OCI-LY7 (cell line): ENCODE measurements at regions not wholly inside any gene's neighbourhood (a gene's known extent, or its start where the extent isn't known, plus 50 kb on each side); places are given as distances from the start of the nearest gene placed in this dataset.

Experiments used
- BruUV-seq: library from RNA; stranded (reverse); fragments of 400-500 nt; replicated peaks from 2 replicates; lab custom pipeline; 2021; lab: Mats Ljungman, UMichigan
- CTCF ChIA-PET: fragments of 300-600 bp; sonication (Branson Sonifier 250); formaldehyde crosslinking; loops from one replicate; lab custom pipeline; 2022; ENCODE audit warnings: antibody characterized with exemption; ENCODE audit not compliant: unreplicated experiment; lab: Charles Lee
- POLR2A ChIA-PET: fragments of 300-600 bp; sonication (Branson Sonifier 250); formaldehyde crosslinking; loops from one replicate; lab custom pipeline; 2022; ENCODE audit warnings: antibody characterized with exemption; lab: Charles Lee
- DNase-seq: peaks from one replicate; pipeline ENCODE4 v3.0.0-alpha.2; 2015; ENCODE audit warnings: low spot score
- H2AFZ ChIP-seq: fragments of 200-600 bp; sonication (generic), shearing (Covaris generic); 2 replicates; pipeline ENCODE4 v1.6.1; 2014; ENCODE audit warnings: mild to moderate bottlenecking, antibody characterized with exemption, low read length, moderate library complexity
- H3K27ac ChIP-seq: fragments of 200-600 bp; sonication (generic); 2 replicates; pipeline ENCODE4 v1.5.1; 2014; ENCODE audit warnings: mixed run types, low read depth, mild to moderate bottlenecking, moderate library complexity, low read length, inconsistent platforms; ENCODE audit not compliant: poor library complexity, severe bottlenecking
- H3K36me3 ChIP-seq: fragments of 200-600 bp; sonication (generic); 2 replicates; pipeline ENCODE4 v1.6.1; 2014; ENCODE audit warnings: mild to moderate bottlenecking, antibody characterized with exemption, low read length, moderate library complexity, mixed read lengths; ENCODE audit not compliant: insufficient read depth
- H3K4me1 ChIP-seq: fragments of 200-600 bp; sonication (generic); 2 replicates; pipeline ENCODE4 v1.5.1; 2014; ENCODE audit warnings: mild to moderate bottlenecking, low read length; ENCODE audit not compliant: insufficient read depth, poor library complexity, severe bottlenecking
- H3K4me2 ChIP-seq: fragments of 200-600 bp; sonication (generic); 2 replicates; pipeline ENCODE4 v1.6.1; 2014; ENCODE audit warnings: mild to moderate bottlenecking, low read length
- H3K4me3 ChIP-seq: fragments of 200-600 bp; sonication (generic); 2 replicates; pipeline ENCODE4 v1.5.1; 2014; ENCODE audit warnings: mild to moderate bottlenecking, low read depth, low read length; ENCODE audit not compliant: poor library complexity, severe bottlenecking
- H3K79me2 ChIP-seq: fragments of 200-600 bp; sonication (generic); 2 replicates; pipeline ENCODE4 v1.6.1; 2016; ENCODE audit warnings: low read depth, mild to moderate bottlenecking, low read length, moderate library complexity, mixed read lengths; ENCODE audit not compliant: insufficient read depth
- H3K9me2 ChIP-seq: fragments of 200-600 bp; sonication (generic); 2 replicates; pipeline ENCODE4 v1.6.1; 2016; ENCODE audit warnings: mild to moderate bottlenecking, low read length, mixed read lengths; ENCODE audit not compliant: insufficient read depth
- H3K9me3 ChIP-seq: fragments of 200-600 bp; sonication (generic); 2 replicates; pipeline ENCODE4 v1.6.1; 2014; ENCODE audit warnings: mild to moderate bottlenecking, mixed run types, low read length, mixed read lengths
- H4K20me1 ChIP-seq: fragments of 200-600 bp; sonication (generic); 2 replicates; pipeline ENCODE4 v1.6.1; 2014; ENCODE audit warnings: mild to moderate bottlenecking, antibody characterized with exemption, low read length, moderate library complexity, mixed read lengths; ENCODE audit not compliant: insufficient read depth
- CTCF ChIP-seq: fragments of 200-600 bp; sonication (generic); conservative IDR thresholded peaks from 2 replicates; pipeline ENCODE4 v1.5.1; 2014; ENCODE audit warnings: mild to moderate bottlenecking, antibody characterized with exemption, low read length, moderate library complexity, mixed read lengths
- EZH2phosphoT487 ChIP-seq: fragments of 200-600 bp; sonication (generic); IDR thresholded peaks from 2 replicates; pipeline ENCODE4 v1.6.1; 2018; ENCODE audit warnings: low read depth, borderline replicate concordance, mild to moderate bottlenecking, mixed run types, antibody characterized with exemption, low read length, moderate library complexity, mixed read lengths
- intact Hi-C: fragments of 100-400 bp; cut with micrococcal nuclease; formaldehyde crosslinking; loops from one replicate; pipeline ENCODE4 v1.10.0; 2022; ENCODE audit not compliant: unreplicated experiment

- Histone ChIP-seq H3K27ac (no peak overlapping the region), H3K4me3 (no peak overlapping the region), H3K79me2 (no peaks in the 10 kb centered on the region), H2AFZ (no peak overlapping the region), H3K4me1 (no peaks in the 10 kb centered on the region), H3K36me3 (no peaks in the 10 kb centered on the region), H3K9me3 (peaks cover 13% of the 10 kb centered on the region; the same call in 1 of the 2 replicates), H3K9me2 (no peaks in the 10 kb centered on the region), H3K4me2 (no peak overlapping the region), H4K20me1 (no peaks in the 10 kb centered on the region)
- intact Hi-C loops = no loop called here
- DNase-seq = no peak
- TF ChIP-seq EZH2phosphoT487 (no peak), CTCF (no peak)
- no TSS peak for BruUV-seq
- ChIA-PET CTCF (no interaction called here), POLR2A (no interaction called here)
These were observed 1606.3 kb upstream of the MIR17HG start for GRCh38 chr13:89740994-89741685.

GRCh38 chr13:89746554-89746953 is 1600.9 kb upstream of the MIR17HG start:
- no peaks in the 10 kb centered on the region for H3K36me3 ChIP-seq
- no peaks in the 10 kb centered on the region for H3K79me2 ChIP-seq
- no peak overlapping the region for H3K27ac ChIP-seq
- POLR2A ChIA-PET = interaction anchor here (0.5 to 1.0 kb wide), 2 partner anchors 9 to 25 kb away, joined by 3 to 4 read pairs; no protein-coding TSS in a partner anchor
- intact Hi-C loops = no loop called here
- no peak overlapping the region for H3K4me3 ChIP-seq
- no peak for TF ChIP-seq CTCF
- no peak for TF ChIP-seq EZH2phosphoT487
- no peak for DNase-seq
- H2AFZ ChIP-seq = no peak overlapping the region
- no peak overlapping the region for H3K4me2 ChIP-seq
- H3K9me2 ChIP-seq = no peaks in the 10 kb centered on the region
- CTCF ChIA-PET = no interaction called here
- no peaks in the 10 kb centered on the region for H3K4me1 ChIP-seq
- H4K20me1 ChIP-seq = no peaks in the 10 kb centered on the region
- no TSS peak for BruUV-seq
- peaks cover 19% of the 10 kb centered on the region; the same call in 1 of the 2 replicates for H3K9me3 ChIP-seq

- H3K9me2 ChIP-seq = no peaks in the 10 kb centered on the region
- no peaks in the 10 kb centered on the region for H3K79me2 ChIP-seq
- ChIA-PET CTCF (no interaction called here), POLR2A (no interaction called here)
- no peaks in the 10 kb centered on the region for H3K36me3 ChIP-seq
- peaks cover 23% of the 10 kb centered on the region; the same call in 1 of the 2 replicates for H3K9me3 ChIP-seq
- H3K27ac ChIP-seq = no peak overlapping the region
- no peaks in the 10 kb centered on the region for H4K20me1 ChIP-seq
- DNase-seq = no peak
- no peak overlapping the region for H3K4me3 ChIP-seq
- intact Hi-C loops = no loop called here
- H2AFZ ChIP-seq = no peak overlapping the region
- no peak overlapping the region for H3K4me2 ChIP-seq
- BruUV-seq = no TSS peak
- no peak for TF ChIP-seq CTCF
- TF ChIP-seq EZH2phosphoT487 = no peak
- H3K4me1 ChIP-seq = no peaks in the 10 kb centered on the region
These were observed 1598.8 kb upstream of the MIR17HG start for GRCh38 chr13:89748716-89749115.
